Fibroblast of lung (primary cell): ENCODE measurements at regions not wholly inside any gene's neighbourhood (a gene's known extent, or its start where the extent isn't known, plus 50 kb on each side); places are given as distances from the start of the nearest gene placed in this dataset.

Experiments
- CTCF ChIP-seq, 2 donors: IDR thresholded peaks in 1 of 2; conservative IDR thresholded peaks in 1 of 2; 1 replicate in 1 of 2; 2 replicates in 1 of 2; pipeline ENCODE4 v1.5.1; 2011 to 2012; ENCODE audit warnings: low read length in 2 of 2, control low read depth in 1 of 2, inconsistent platforms in 1 of 2, low read depth in 1 of 2, mild to moderate bottlenecking in 1 of 2
- EZH2 ChIP-seq: IDR thresholded peaks from 2 replicates; pipeline ENCODE4 v1.5.1; 2012; ENCODE audit warnings: low read length, control low read depth, mild to moderate bottlenecking; ENCODE audit errors: missing control alignments

- TF ChIP-seq CTCF (conservative IDR thresholded peaks at IDR 0.05 in 1 of 2, IDR thresholded peaks at IDR 0.05 in 1 of 2; ENCODE audit: low read depth in 1 of 2, low read length in 2 of 2) (no peak), EZH2 (no peak)
Measured at GRCh38 chr5:113742176-113742575, 228.7 kb downstream of the YTHDC2 start.
